ENCODE measurements at regions not wholly inside any gene's neighbourhood (a gene's known extent, or its start where the extent isn't known, plus 50 kb on each side); places are given as distances from the start of the nearest gene placed in this dataset.

- Mint-ChIP-seq H3K36me3 (ENCODE audit: low read depth, unreplicated experiment) (no peaks in the 10 kb centered on the region), H3K27me3 (ENCODE audit: low read depth, unreplicated experiment) (peaks cover 24% of the 10 kb centered on the region), H3K4me1 (ENCODE audit: low read depth, unreplicated experiment) (peaks cover 3% of the 10 kb centered on the region), H3K4me3 (ENCODE audit: unreplicated experiment) (no peak overlapping the region), H3K9me3 (ENCODE audit: unreplicated experiment) (no peaks in the 10 kb centered on the region), H3K27ac (ENCODE audit: unreplicated experiment) (no peak overlapping the region)
- H3K4me1 ChIP-seq (ENCODE audit: insufficient read depth, low read length) = no peaks in the 10 kb centered on the region
- H3K27me3 ChIP-seq (ENCODE audit: insufficient read depth, low read length) = no peaks in the 10 kb centered on the region
- no peak for FAIRE-seq
- no peaks in the 10 kb centered on the region for H3K79me2 ChIP-seq (ENCODE audit: insufficient read depth, low read length)
- no peak for DNase-seq (ENCODE audit: low read depth)
- H3K4me2 ChIP-seq (ENCODE audit: low read length) = no peak overlapping the region
- no peak overlapping the region for H3K9ac ChIP-seq (ENCODE audit: low read length)
- no peaks in the 10 kb centered on the region for H4K20me1 ChIP-seq (ENCODE audit: insufficient read depth, low read length)
- no peak overlapping the region for H2AFZ ChIP-seq (ENCODE audit: low read depth, low read length)
- no peaks in the 10 kb centered on the region for H3K36me3 ChIP-seq (ENCODE audit: insufficient read depth, low read length)
- H3K4me3 ChIP-seq (ENCODE audit: insufficient read depth, low read depth, low read length) = no peak overlapping the region
- no peaks in the 10 kb centered on the region for H3K9me3 ChIP-seq (ENCODE audit: insufficient read depth, low read depth, low read length)
- no peak overlapping the region for H3K27ac ChIP-seq (ENCODE audit: low read depth, low read length)
- TF ChIP-seq EZH2 (IDR thresholded peaks at IDR 0.05; ENCODE audit: insufficient read depth, low read length) = no peak
- no peak for TF ChIP-seq CTCF (IDR thresholded peaks at IDR 0.05; ENCODE audit: insufficient read depth, low read depth, low read length)
These were observed 526.2 kb upstream of the CDH11 start for GRCh38 chr16:65648101-65648500.

- Histone ChIP-seq H3K4me3 (ENCODE audit: insufficient read depth, low read depth, low read length) (no peak overlapping the region), H3K27me3 (ENCODE audit: insufficient read depth, low read length) (no peaks in the 10 kb centered on the region), H3K4me1 (ENCODE audit: insufficient read depth, low read length) (no peaks in the 10 kb centered on the region), H3K36me3 (ENCODE audit: insufficient read depth, low read length) (no peaks in the 10 kb centered on the region), H3K9me3 (ENCODE audit: insufficient read depth, low read depth, low read length) (no peaks in the 10 kb centered on the region), H3K9ac (ENCODE audit: low read length) (no peak overlapping the region), H4K20me1 (ENCODE audit: insufficient read depth, low read length) (no peaks in the 10 kb centered on the region), H3K27ac (ENCODE audit: low read depth, low read length) (no peak overlapping the region), H3K4me2 (ENCODE audit: low read length) (no peak overlapping the region), H2AFZ (ENCODE audit: low read depth, low read length) (no peak overlapping the region), H3K79me2 (ENCODE audit: insufficient read depth, low read length) (no peaks in the 10 kb centered on the region)
- Mint-ChIP-seq H3K4me1 (ENCODE audit: low read depth, unreplicated experiment) (no peaks in the 10 kb centered on the region), H3K4me3 (ENCODE audit: unreplicated experiment) (no peak overlapping the region), H3K27me3 (ENCODE audit: low read depth, unreplicated experiment) (peaks cover 10% of the 10 kb centered on the region), H3K27ac (ENCODE audit: unreplicated experiment) (no peak overlapping the region), H3K36me3 (ENCODE audit: low read depth, unreplicated experiment) (no peaks in the 10 kb centered on the region), H3K9me3 (ENCODE audit: unreplicated experiment) (no peaks in the 10 kb centered on the region)
- TF ChIP-seq CTCF (IDR thresholded peaks at IDR 0.05; ENCODE audit: insufficient read depth, low read depth, low read length) = no peak
- TF ChIP-seq EZH2 (IDR thresholded peaks at IDR 0.05; ENCODE audit: insufficient read depth, low read length) = no peak
- FAIRE-seq (no peak), DNase-seq (ENCODE audit: low read depth) (no peak)
These were observed 523.0 kb upstream of the CDH11 start for GRCh38 chr16:65644821-65645220.

- no peak overlapping the region for H3K4me3 ChIP-seq (ENCODE audit: insufficient read depth, low read depth, low read length)
- TF ChIP-seq CTCF (IDR thresholded peaks at IDR 0.05; ENCODE audit: insufficient read depth, low read depth, low read length) (no peak), EZH2 (IDR thresholded peaks at IDR 0.05; ENCODE audit: insufficient read depth, low read length) (no peak)
- no peaks in the 10 kb centered on the region for H3K36me3 ChIP-seq (ENCODE audit: insufficient read depth, low read length)
- H3K27me3 ChIP-seq (ENCODE audit: insufficient read depth, low read length) = no peaks in the 10 kb centered on the region
- DNase-seq (ENCODE audit: low read depth) (no peak), FAIRE-seq (no peak)
- Mint-ChIP-seq H3K4me1 (ENCODE audit: low read depth, unreplicated experiment) (no peaks in the 10 kb centered on the region), H3K27me3 (ENCODE audit: low read depth, unreplicated experiment) (peaks cover 17% of the 10 kb centered on the region), H3K27ac (ENCODE audit: unreplicated experiment) (no peak overlapping the region), H3K9me3 (ENCODE audit: unreplicated experiment) (no peaks in the 10 kb centered on the region), H3K36me3 (ENCODE audit: low read depth, unreplicated experiment) (no peaks in the 10 kb centered on the region), H3K4me3 (ENCODE audit: unreplicated experiment) (no peak overlapping the region)
- no peaks in the 10 kb centered on the region for H4K20me1 ChIP-seq (ENCODE audit: insufficient read depth, low read length)
- no peak overlapping the region for H2AFZ ChIP-seq (ENCODE audit: low read depth, low read length)
- no peak overlapping the region for H3K9ac ChIP-seq (ENCODE audit: low read length)
- no peak overlapping the region for H3K27ac ChIP-seq (ENCODE audit: low read depth, low read length)
- no peaks in the 10 kb centered on the region for H3K4me1 ChIP-seq (ENCODE audit: insufficient read depth, low read length)
- H3K4me2 ChIP-seq (ENCODE audit: low read length) = no peak overlapping the region
- no peaks in the 10 kb centered on the region for H3K9me3 ChIP-seq (ENCODE audit: insufficient read depth, low read depth, low read length)
- H3K79me2 ChIP-seq (ENCODE audit: insufficient read depth, low read length) = no peaks in the 10 kb centered on the region
These were observed 520.0 kb upstream of the CDH11 start for GRCh38 chr16:65641762-65642289.
